Lower leg skin (tissue), 4 donors: ENCODE measurements at regions not wholly inside any gene's neighbourhood (a gene's known extent, or its start where the extent isn't known, plus 50 kb on each side); places are given as distances from the start of the nearest gene placed in this dataset.
A peak's percentile ranks its signal among the peaks of the same experiment; 100 is the strongest.

ENCODE experiments used
- DNase-seq, 2 donors: peaks; one replicate each; pipeline ENCODE4 v3.0.0-alpha.2; 2019; ENCODE audit warnings: low spot score in 2 of 2
- H3K4me3 ChIP-seq: fragments of 200-600 bp; sonication (generic); 2 replicates; pipeline ENCODE4 v1.5.1; 2017; ENCODE audit warnings: mild to moderate bottlenecking, low read depth; ENCODE audit not compliant: poor library complexity, severe bottlenecking
- CTCF ChIP-seq, 3 donors: fragments of 450-650 bp; IDR thresholded peaks; one replicate each; pipeline ENCODE4 v1.5.1; 2016; ENCODE audit warnings: antibody characterized with exemption in 3 of 3, mild to moderate bottlenecking in 3 of 3, moderate library complexity in 2 of 3
- POLR2A ChIP-seq, 2 donors: fragments of 450-650 bp; IDR thresholded peaks; one replicate each; pipeline ENCODE4 v1.6.1; 2016 to 2017; ENCODE audit warnings: antibody characterized with exemption in 2 of 2, mild to moderate bottlenecking in 1 of 2, moderate library complexity in 1 of 2
- WGBS, 2 donors: methylation state at CpG; one replicate each; pipeline ENCODE4 v1.1.5; 2018; 5-methylcytosine and 5-hydroxymethylcytosine counted together
- intact Hi-C: fragments of 100-400 bp; cut with DNase I; formaldehyde crosslinking; loops from one replicate; pipeline ENCODE4 v1.15.0; 2023; ENCODE audit warnings: low total_unique reads

GRCh38 chr6:7050872-7051779 lies 56.6 kb upstream of the RREB1 start:
- no peak for TF ChIP-seq POLR2A (IDR thresholded peaks at IDR 0.05)
- no peak for TF ChIP-seq CTCF (IDR thresholded peaks at IDR 0.05)
- H3K4me3 ChIP-seq, result peak overlapping the region; percentile 41
- intact Hi-C loops, result loop anchor here (5.0 kb wide), 1 partner anchor 861 kb away; the partner anchor contains the start of gene TXNDC5
- WGBS, 2 donors, result 9 to 12% methylated on average over 57 to 68 of the region's 68 CpGs
- peak; percentile 58 to 93 for DNase-seq

- DNase-seq, result peak in 1 of 2 donors; percentile 90
- intact Hi-C loops, result loop anchor here (5.0 kb wide), 1 partner anchor 860 kb away; the partner anchor contains the start of gene TXNDC5
- 1 to 2% methylated on average over 37 to 52 of the region's 59 CpGs for WGBS, 2 donors
These were observed 55.9 kb upstream of the RREB1 start for GRCh38 chr6:7051780-7052442.

GRCh38 chr6:7052443-7053011 lies 55.2 kb upstream of the RREB1 start:
- DNase-seq, result no peak
- TF ChIP-seq CTCF (IDR thresholded peaks at IDR 0.05) (no peak), POLR2A (IDR thresholded peaks at IDR 0.05) (no peak)
- intact Hi-C loops, result loop anchor here (5.0 kb wide), 1 partner anchor 860 kb away; the partner anchor contains the start of gene TXNDC5
- WGBS, 2 donors, result 4 to 6% methylated on average over 30 to 31 of the region's 31 CpGs
- peak overlapping the region; percentile 41 for H3K4me3 ChIP-seq

More at GRCh38 chr6:7051780-7052442, 55.9 kb upstream of the RREB1 start:
- H3K4me3 ChIP-seq, result peak overlapping the region; percentile 41
- TF ChIP-seq POLR2A (IDR thresholded peaks at IDR 0.05), result no peak

- WGBS, 2 donors, result 28 to 33% methylated on average over 5 of the region's 5 CpGs
These were observed 54.5 kb upstream of the RREB1 start for GRCh38 chr6:7053125-7053774.

More at GRCh38 chr6:7053125-7053774, 54.5 kb upstream of the RREB1 start:
- no peak for DNase-seq
- H3K4me3 ChIP-seq, result no peak overlapping the region
- no peak for TF ChIP-seq CTCF (IDR thresholded peaks at IDR 0.05)
- TF ChIP-seq POLR2A (IDR thresholded peaks at IDR 0.05), result no peak
- intact Hi-C loops, result loop anchor here (5.0 kb wide), 1 partner anchor 859 kb away; the partner anchor contains the start of gene TXNDC5
